ENCODE measurements at regions not wholly inside any gene's neighbourhood (a gene's known extent, or its start where the extent isn't known, plus 50 kb on each side); places are given as distances from the start of the nearest gene placed in this dataset.
A peak's percentile ranks its signal among the peaks of the same experiment; 100 is the strongest.
"Not testable (repeated sequence)": the region's sequence is repeated elsewhere in the genome, so short reads cannot be mapped to it uniquely, and the experiment has no call there.

- Histone ChIP-seq H3K27me3 (replicated peaks; ENCODE audit: control insufficient read depth, insufficient read depth, low read length) (no peaks in the 10 kb centered on the region), H3K36me3 (ENCODE audit: control insufficient read depth, insufficient read depth, low read length) (no peaks in the 10 kb centered on the region), H3K4me1 (peaks cover 4% of the 10 kb centered on the region), H3K4me3 (ENCODE audit: low read depth, low read length) (no peak overlapping the region), H3K9me3 (peaks cover 7% of the 10 kb centered on the region; the same call in 1 of the 2 replicates)
- TF ChIP-seq CTCF (IDR thresholded peaks at IDR 0.05; ENCODE audit: insufficient read depth in 1 of 2, low read depth in 1 of 2, low read length in 1 of 2, severe bottlenecking in 1 of 2, unreplicated experiment in 1 of 2): no peak
- Mint-ChIP-seq H3K9me3 (ENCODE audit: unreplicated experiment) (peaks cover 30% of the 10 kb centered on the region), H3K4me3 (ENCODE audit: unreplicated experiment) (no peak overlapping the region), H3K27ac (ENCODE audit: unreplicated experiment) (no peak overlapping the region), H3K36me3 (ENCODE audit: insufficient read depth, unreplicated experiment) (no peaks in the 10 kb centered on the region), H3K27me3 (ENCODE audit: insufficient read depth, unreplicated experiment) (no peaks in the 10 kb centered on the region), H3K4me1 (ENCODE audit: low read depth, unreplicated experiment) (peaks cover 17% of the 10 kb centered on the region)
- ChIA-PET POLR2A (no interaction called here), CTCF (no interaction called here)
- intact Hi-C loops (cut with micrococcal nuclease; ENCODE audit: unreplicated experiment): no loop called here
- no peak for DNase-seq
- no TSS peak for BruUV-seq (replicated peaks)
Observed at GRCh38 chr11:89604281-89604680, 105.8 kb upstream of the TRIM77 start.

DNA sequence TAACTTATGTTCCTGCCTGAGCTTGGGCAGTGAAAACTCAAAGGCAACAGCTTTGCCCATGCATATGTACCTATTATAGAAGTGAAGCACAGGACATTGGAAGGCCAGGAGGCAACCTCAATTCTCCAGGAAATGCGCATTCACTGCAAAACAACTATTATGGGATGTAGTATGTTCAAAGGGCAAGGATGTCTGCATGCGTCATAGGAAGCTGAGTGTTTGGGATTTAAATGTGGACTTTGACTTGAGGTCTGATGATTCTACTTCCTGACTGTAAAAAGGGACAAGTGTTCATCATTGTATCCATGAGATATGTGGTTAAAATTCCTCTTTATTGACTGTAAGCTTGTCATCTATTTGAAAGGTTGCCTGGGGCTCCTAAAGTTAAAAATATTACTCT lies 103.3 kb upstream of the TRIM77 start:
- peak overlapping the region; percentile 4 for H3K27ac Mint-ChIP-seq (ENCODE audit: unreplicated experiment)
- H3K4me1 ChIP-seq; intact Hi-C loops (cut with micrococcal nuclease; ENCODE audit: unreplicated experiment); H3K27me3 Mint-ChIP-seq (ENCODE audit: insufficient read depth, unreplicated experiment); H3K27me3 ChIP-seq (replicated peaks; ENCODE audit: control insufficient read depth, insufficient read depth, low read length); H3K36me3 Mint-ChIP-seq (ENCODE audit: insufficient read depth, unreplicated experiment); CTCF ChIA-PET; POLR2A ChIA-PET; H3K36me3 ChIP-seq (ENCODE audit: control insufficient read depth, insufficient read depth, low read length); BruUV-seq (replicated peaks); H3K4me3 Mint-ChIP-seq (ENCODE audit: unreplicated experiment); H3K4me3 ChIP-seq (ENCODE audit: low read depth, low read length); H3K9me3 ChIP-seq: not testable (repeated sequence)
- peaks cover 17% of the 10 kb centered on the region for H3K4me1 Mint-ChIP-seq (ENCODE audit: low read depth, unreplicated experiment)
- peak; percentile 25 to 44 for DNase-seq
- peaks cover 29% of the 10 kb centered on the region for H3K9me3 Mint-ChIP-seq (ENCODE audit: unreplicated experiment)

DNA sequence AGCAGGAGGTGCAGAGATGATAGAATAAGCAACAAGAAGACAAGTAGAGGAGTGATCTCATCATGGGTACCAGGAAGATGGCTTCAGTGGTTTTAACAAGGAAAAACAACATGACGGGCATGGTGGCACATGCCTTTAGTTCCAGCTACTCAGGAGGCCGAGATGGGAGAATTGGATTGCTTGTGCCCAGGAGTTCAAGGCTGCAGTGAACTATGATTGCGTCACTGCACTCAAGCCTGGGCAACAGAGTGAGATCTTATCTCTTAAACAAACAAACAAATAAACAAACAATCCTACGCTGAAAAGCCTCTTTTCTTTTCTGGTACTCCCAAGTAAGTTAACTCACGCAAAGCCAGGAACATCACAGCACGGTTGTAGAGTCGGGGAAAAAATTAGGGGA lies 102.6 kb upstream of the TRIM77 start:
- POLR2A ChIA-PET; CTCF ChIA-PET; H3K9me3 ChIP-seq; intact Hi-C loops (cut with micrococcal nuclease; ENCODE audit: unreplicated experiment); H3K4me1 ChIP-seq; DNase-seq; BruUV-seq (replicated peaks); H3K36me3 Mint-ChIP-seq (ENCODE audit: insufficient read depth, unreplicated experiment); H3K4me3 ChIP-seq (ENCODE audit: low read depth, low read length); H3K4me3 Mint-ChIP-seq (ENCODE audit: unreplicated experiment); H3K36me3 ChIP-seq (ENCODE audit: control insufficient read depth, insufficient read depth, low read length); H3K27me3 ChIP-seq (replicated peaks; ENCODE audit: control insufficient read depth, insufficient read depth, low read length); H3K27me3 Mint-ChIP-seq (ENCODE audit: insufficient read depth, unreplicated experiment): not testable (repeated sequence)
- H3K9me3 Mint-ChIP-seq (ENCODE audit: unreplicated experiment): peaks cover 22% of the 10 kb centered on the region
- peak overlapping the region; percentile 4 for H3K27ac Mint-ChIP-seq (ENCODE audit: unreplicated experiment)
- H3K4me1 Mint-ChIP-seq (ENCODE audit: low read depth, unreplicated experiment): peaks cover 17% of the 10 kb centered on the region

DNA sequence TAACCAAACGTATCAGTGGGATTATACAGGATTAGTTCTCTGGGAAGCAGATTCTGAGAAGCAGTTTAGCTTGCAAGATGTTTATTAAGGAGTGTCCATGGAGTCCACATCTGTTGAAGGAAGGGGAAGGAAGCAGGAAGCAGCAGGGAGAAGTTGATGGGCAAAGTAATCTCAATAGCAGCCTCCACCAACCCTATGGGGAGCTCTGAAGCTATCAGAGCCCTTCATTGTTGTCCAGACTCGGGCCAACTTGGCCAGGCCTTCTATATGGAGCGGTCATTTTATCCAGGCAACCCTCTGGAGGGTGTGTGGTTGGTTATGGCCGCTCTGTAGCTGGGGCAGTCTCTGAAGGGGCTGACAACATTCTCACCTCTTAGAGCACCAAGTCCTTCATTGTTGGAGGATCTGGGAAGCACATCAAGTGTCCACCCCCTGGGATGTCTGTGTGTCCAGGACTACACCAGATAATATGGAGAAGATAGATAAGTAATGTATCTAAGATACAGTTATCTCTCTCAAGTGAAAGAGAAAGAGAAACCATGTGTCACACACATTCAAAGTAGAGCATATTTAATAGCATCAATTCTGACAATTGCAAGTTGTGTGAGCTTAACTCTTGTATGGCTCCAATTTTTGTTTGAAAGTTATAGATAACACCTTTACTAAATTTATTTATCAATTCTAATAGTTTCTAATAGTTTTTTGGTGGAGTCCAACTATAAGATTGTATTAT lies 101.7 kb upstream of the TRIM77 start:
- Histone ChIP-seq H3K27me3 (replicated peaks; ENCODE audit: control insufficient read depth, insufficient read depth, low read length) (no peaks in the 10 kb centered on the region), H3K4me1 (peaks cover 4% of the 10 kb centered on the region), H3K9me3 (no peaks in the 10 kb centered on the region), H3K4me3 (ENCODE audit: low read depth, low read length) (no peak overlapping the region), H3K36me3 (ENCODE audit: control insufficient read depth, insufficient read depth, low read length) (no peaks in the 10 kb centered on the region)
- Mint-ChIP-seq H3K36me3 (ENCODE audit: insufficient read depth, unreplicated experiment) (no peaks in the 10 kb centered on the region), H3K4me1 (ENCODE audit: low read depth, unreplicated experiment) (peaks cover 17% of the 10 kb centered on the region), H3K27ac (ENCODE audit: unreplicated experiment) (no peak overlapping the region), H3K4me3 (ENCODE audit: unreplicated experiment) (no peak overlapping the region), H3K27me3 (ENCODE audit: insufficient read depth, unreplicated experiment) (no peaks in the 10 kb centered on the region), H3K9me3 (ENCODE audit: unreplicated experiment) (peaks cover 13% of the 10 kb centered on the region)
- POLR2A ChIA-PET: no interaction called here
- intact Hi-C loops (cut with micrococcal nuclease; ENCODE audit: unreplicated experiment): no loop called here
- CTCF ChIA-PET: interaction anchor here (0.6 kb wide), 1 partner anchor 135 kb away, joined by 3 read pairs; no protein-coding TSS in a partner anchor
- no peak for TF ChIP-seq CTCF (IDR thresholded peaks at IDR 0.05; ENCODE audit: insufficient read depth in 1 of 2, low read depth in 1 of 2, low read length in 1 of 2, severe bottlenecking in 1 of 2, unreplicated experiment in 1 of 2)
- BruUV-seq (replicated peaks): no TSS peak
- DNase-seq: no peak

Measured in Caco-2 (cell line).